Stimulated activated CD8-positive, alpha-beta memory T cell treated with anti-CD3 and anti-CD28 coated beads, Interleukin-12 subunit alpha, Interleukin-12 subunit beta, amount 100 ng/mL, for 1 hour (primary cell): ENCODE measurements at regions not wholly inside any gene's neighbourhood (a gene's known extent, or its start where the extent isn't known, plus 50 kb on each side); places are given as distances from the start of the nearest gene placed in this dataset.

ENCODE experiments used
- DNase-seq: peaks from one replicate; pipeline ENCODE4 v3.0.0-alpha.2; 2020; ENCODE audit warnings: low read depth

DNA sequence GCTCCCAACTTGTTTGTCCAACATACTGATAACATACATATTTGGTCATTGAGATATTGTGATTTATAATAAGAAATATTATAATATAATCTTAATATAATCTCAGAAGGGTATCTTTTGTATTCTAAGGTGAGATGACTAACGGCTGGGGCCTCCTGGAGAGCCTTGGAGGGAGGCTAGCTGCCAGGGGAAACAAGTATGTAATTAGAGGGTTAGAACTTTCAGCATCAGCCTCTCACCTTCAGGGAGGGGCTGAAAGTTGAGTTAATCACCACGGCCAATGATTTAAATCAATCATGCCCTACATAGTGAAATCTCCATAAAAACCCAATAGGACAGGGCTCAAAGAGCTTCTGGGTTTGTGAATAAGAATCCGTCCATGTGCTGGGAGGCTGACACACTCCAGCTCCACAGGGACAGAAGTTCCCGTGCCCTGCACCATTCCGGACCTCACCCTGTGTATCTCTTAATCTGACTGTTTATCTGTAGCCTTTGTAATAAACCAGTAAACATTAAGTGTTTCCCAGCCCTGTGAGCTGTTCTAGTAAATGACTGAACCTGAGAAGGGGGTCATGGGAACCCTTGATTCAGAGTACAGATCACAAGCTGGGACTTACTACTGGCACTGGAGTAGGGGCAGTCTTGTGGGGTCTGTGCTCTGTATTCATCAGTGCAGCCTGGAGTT, 86.3 kb upstream of the STEAP1B start:
- DNase-seq: no peak

DNA sequence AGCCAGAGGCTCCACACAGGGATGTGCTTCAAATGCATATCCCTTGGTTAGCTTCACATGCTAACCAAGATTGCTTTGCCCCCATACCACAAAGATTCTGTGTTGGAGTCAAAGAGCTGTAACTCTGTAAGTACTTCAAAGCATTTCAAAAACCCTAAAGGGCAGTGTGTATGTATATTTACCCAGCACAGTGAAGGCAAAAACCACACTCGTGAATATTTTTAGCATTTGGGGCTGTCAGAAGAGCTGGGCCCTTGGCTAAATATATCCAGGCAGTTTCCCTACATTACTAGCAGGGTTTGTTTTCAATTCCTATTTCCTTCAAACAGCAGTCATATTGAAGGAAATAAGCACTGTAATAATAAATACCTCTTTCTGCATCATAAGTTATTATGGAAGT, 84.2 kb upstream of the STEAP1B start:
- DNase-seq: no peak

- no peak for DNase-seq
Observed at GRCh38 chr7:22582863-22583622, 83.1 kb upstream of the STEAP1B start.

DNA sequence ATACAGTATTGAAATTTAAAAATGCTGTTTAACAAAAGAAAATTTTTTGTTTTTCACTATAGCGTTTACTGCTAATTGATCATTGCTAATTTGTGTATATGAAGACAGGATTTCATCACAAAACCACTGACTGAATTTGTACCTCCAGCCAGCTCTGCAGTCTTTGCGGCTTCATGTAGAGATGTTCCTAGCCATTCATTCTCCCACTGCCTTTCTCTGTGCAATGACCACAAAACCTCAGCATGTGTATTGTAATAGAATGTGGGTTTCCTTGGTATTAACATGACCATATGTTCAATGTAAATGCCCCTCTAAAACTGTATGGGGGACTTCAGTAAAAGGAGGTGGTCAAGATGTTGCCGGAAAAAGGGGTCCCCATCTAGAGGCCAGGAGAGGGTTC, 81.1 kb upstream of the STEAP1B start:
- no peak for DNase-seq

DNA sequence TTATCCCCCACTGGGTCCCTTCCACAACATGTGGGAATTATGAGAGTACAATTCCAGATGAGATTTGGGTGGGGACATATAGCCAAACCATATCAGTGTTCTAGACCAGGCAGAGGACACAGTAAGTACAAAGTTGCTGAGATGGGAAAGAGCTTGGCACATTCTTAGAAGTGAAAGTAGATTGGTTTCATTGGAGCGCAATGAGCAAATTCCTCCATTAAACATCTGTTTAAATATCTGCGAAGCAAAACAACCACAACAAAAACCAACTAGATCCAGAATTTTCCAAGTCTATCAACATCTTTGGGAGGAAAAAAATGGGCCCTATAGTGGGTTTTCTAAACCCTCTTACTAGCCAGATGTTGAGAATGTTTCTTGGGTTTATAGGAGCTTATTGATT, 80.0 kb upstream of the STEAP1B start:
- DNase-seq: no peak

DNA sequence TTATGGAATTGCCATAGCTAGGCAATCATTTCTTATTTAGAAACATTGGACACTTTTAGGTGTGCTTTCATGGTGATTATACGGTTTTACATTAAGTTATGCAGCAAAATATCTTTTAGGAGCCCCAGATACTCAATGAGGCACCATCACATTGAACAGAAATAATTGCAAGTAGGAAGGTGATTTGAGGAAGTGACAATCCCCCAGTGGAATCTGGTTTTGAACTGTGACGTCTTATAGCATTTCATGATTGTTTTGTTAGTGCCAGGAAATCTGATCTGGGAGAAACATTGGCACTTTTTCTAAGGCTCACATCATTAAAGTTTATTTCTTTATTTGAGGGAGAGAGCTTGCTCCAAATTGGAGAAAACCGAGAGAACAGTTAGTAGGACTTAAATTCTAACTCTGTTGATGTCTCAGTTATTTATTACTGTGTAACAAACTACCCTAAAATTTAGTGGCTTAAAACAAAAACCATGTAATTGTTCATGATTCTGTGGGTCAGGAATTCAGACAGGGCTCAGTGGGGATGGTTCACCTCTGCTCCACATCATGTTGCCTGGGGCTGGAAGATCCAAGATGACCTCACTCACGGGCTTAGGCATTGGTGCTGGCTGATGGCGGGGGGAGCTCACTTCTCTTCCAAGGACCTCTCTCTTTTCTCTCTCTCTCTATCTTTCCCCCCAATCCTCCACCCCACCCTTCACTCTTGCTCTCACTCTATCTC, 78.2 kb upstream of the STEAP1B start:
- no peak for DNase-seq

DNA sequence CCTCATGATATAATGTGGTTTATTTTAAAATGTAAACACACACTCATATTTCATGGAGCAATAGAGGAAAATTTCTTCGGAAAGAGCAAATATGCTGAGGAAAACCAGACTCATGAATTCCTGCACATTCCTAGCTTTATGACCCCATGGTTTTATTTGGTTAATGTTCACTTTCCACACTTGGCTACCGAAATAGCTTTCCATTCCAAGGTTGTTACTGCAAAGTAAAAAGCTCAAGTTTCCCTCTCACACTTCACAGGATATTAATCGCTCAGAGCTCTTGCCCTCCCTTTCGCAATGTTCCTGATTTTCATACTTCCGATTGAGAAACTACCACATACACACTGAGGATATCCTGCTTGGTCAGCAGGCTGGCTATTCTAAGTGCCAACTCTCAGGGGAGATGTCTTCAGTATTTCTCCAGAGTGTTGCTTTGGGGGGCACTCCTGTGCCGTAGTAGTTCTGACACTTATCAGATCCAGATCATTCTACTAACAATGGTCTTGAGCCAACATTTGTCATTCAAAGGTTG, 77.5 kb upstream of the STEAP1B start:
- no peak for DNase-seq

- no peak for DNase-seq
Observed at GRCh38 chr7:22576612-22577469, 76.9 kb upstream of the STEAP1B start.

- DNase-seq: no peak
Observed at GRCh38 chr7:22574754-22575520, 74.9 kb upstream of the STEAP1B start.

DNA sequence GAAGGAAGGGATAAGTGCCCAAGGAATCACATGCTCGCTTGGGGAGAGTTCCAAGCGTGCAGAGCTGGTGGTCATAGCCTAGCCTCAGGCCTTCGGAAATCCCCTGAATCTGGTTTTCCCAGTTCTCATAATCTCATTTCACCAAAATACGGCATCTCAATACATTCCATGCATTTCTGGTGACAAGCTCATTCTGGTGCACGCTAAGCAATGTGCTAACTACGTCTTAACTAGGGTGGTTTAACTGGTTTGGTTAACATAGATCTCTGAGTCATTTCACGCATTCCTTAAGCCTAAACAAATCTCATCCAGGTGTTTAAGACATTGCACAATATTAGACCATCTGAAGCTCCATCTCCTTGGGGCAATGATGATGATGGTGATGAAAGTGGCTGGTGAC, 72.9 kb upstream of the STEAP1B start:
- DNase-seq: no peak

DNA sequence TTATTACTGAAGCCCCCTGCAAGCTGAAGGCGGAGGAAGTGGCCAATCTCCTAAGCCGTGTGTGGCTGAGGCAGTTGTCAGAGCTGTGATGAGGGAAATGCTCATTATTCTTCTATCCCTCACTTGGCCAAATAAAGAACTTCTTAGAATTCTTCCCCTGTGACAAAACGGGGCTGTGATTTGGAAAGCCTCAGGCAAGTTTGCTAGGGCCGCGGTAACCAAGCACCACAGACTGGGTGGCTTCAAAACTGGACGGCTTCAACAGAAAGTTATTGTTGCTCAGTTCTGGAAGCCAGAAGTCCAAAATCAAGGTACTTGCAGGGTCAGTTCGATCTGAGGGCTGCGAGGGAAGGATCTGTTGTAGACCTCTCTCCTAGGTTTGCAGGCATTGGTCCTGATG, 72.3 kb upstream of the STEAP1B start:
- no peak for DNase-seq

- DNase-seq: no peak
Observed at GRCh38 chr7:22571766-22572165, 71.8 kb upstream of the STEAP1B start.

- DNase-seq: no peak
Observed at GRCh38 chr7:22569586-22570321, 69.8 kb upstream of the STEAP1B start.

DNA sequence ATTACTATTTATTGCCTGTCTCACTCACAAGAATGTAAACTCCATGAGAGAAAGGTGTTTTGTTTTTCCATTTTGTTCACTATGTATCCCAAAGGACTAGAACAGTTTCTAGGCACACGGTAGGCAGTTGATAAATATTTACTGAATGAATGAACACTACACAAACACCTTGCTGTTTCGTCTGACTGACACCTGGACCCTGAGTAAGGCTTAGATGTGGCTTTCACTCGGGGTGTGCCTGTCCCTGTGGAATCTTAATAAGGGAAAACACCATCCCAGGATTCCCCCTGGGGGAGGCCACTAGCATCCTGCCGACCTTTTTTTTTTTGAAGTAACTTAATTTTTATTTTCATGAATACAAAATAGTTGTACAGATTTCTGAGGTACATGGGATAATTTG, 66.6 kb upstream of the STEAP1B start:
- DNase-seq: no peak

GRCh38 chr7:22566176-22566575, 66.2 kb upstream of the STEAP1B start:
- no peak for DNase-seq

DNA sequence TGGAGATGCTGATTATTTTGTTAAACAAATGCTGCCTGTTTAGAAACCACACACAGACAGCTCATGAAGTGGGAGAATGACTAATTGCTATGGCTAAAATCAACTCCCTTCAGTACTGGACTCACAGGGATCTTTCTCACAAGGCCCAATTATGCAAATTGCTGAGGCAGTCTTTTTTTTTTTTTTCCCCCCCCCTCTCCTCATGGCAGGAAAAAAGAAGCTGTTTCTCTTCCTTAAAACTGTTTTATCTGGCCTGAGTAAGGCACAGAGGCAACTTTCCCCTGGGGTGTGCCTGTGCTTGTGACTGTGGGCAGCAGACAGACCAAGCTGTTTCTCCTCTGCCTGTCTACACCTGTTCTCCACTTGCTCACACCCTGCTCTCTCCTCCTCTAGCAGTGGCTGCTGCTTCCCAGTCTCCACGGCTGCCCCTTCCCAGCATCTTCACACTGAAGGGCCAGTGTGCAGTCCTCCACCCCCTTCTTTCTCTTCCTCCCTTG, 65.4 kb upstream of the STEAP1B start:
- no peak for DNase-seq

DNA sequence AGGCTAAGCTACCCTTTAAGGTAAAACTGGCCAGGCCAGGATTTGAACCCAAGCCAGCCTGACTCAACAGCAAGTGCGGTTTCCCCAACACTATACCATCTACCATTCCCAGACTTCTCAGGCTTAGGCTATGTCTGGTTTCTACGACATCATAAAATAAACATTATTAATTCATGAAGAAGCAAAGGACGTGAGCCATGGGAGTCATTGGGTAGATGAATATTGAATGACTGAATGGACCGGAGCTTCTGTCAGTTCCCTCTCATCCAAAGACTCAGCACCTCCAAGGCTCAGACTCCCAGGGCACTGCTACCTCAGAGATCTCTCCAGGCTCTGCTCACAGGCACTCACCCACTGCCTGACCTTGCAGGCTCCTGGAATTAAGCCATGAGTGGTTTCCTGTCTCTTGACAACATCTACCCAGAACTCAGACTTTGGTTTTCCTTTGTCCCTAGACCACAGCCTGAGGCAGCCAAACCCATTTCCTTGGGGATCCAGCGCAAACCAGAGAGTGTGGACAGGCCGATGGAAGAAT, 64.6 kb upstream of the STEAP1B start:
- no peak for DNase-seq

- no peak for DNase-seq
Observed at GRCh38 chr7:22563621-22564241, 63.7 kb upstream of the STEAP1B start.

DNA sequence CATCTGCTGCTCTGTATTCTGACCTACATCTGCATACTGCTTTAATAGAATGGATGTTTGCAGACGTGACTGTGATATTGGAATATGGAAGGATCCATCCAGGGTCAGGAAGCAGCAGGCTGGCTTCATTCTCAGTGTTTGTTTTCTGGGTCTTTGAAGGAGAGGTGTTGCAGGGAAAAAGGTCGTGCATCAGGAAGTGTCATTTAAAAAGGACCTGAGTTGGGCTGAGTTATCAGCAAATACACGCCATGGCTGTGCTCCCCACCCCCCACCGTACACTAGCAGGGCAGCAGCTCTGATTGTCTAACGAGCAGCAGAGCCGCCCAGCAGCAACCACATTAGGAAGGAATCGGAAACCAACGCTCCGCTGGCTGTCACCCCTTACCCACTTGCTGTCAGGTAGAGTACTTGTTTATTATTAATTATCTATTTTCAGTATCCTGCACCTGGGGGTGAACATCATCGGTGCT, 63.1 kb upstream of the STEAP1B start:
- DNase-seq: no peak
